ENCODE measurements at regions not wholly inside any gene's neighbourhood (a gene's known extent, or its start where the extent isn't known, plus 50 kb on each side); places are given as distances from the start of the nearest gene placed in this dataset.

GRCh38 chr17:77501751-77502625 is 361.2 kb downstream of the SEC14L1 start:
- DNase-seq (ENCODE audit: low read depth, low spot score) = no peak

- DNase-seq (ENCODE audit: low read depth, low spot score) = no peak
Measured at GRCh38 chr17:77502626-77503292, 362.0 kb downstream of the SEC14L1 start.

GRCh38 chr17:77503293-77503655 is 362.5 kb downstream of the SEC14L1 start:
- no peak for DNase-seq (ENCODE audit: low read depth, low spot score)

- no peak for DNase-seq (ENCODE audit: low read depth, low spot score)
Measured at GRCh38 chr17:77503916-77504651, 363.3 kb downstream of the SEC14L1 start.

GRCh38 chr17:77504652-77505155 is 363.9 kb downstream of the SEC14L1 start:
- no peak for DNase-seq (ENCODE audit: low read depth, low spot score)

- DNase-seq (ENCODE audit: low read depth, low spot score) = no peak
Measured at GRCh38 chr17:77505181-77505639, 364.4 kb downstream of the SEC14L1 start.

GRCh38 chr17:77506371-77506991 is 365.7 kb downstream of the SEC14L1 start:
- no peak for DNase-seq (ENCODE audit: low read depth, low spot score)

GRCh38 chr17:77507111-77507885 is 366.5 kb downstream of the SEC14L1 start:
- no peak for DNase-seq (ENCODE audit: low read depth, low spot score)

- DNase-seq (ENCODE audit: low read depth, low spot score) = no peak
Measured at GRCh38 chr17:77508047-77508715, 367.4 kb downstream of the SEC14L1 start.

- no peak for DNase-seq (ENCODE audit: low read depth, low spot score)
Measured at GRCh38 chr17:77509089-77509488, 368.3 kb downstream of the SEC14L1 start.

GRCh38 chr17:77509599-77509998 is 368.8 kb downstream of the SEC14L1 start:
- no peak for DNase-seq (ENCODE audit: low read depth, low spot score)

GRCh38 chr17:77510133-77510796 is 369.5 kb downstream of the SEC14L1 start:
- no peak for DNase-seq (ENCODE audit: low read depth, low spot score)

GRCh38 chr17:77511514-77512061 is 370.8 kb downstream of the SEC14L1 start:
- no peak for DNase-seq (ENCODE audit: low read depth, low spot score)

- DNase-seq (ENCODE audit: low read depth, low spot score) = no peak
Measured at GRCh38 chr17:77512062-77512946, 371.5 kb downstream of the SEC14L1 start.

GRCh38 chr17:77513045-77513444 is 372.3 kb downstream of the SEC14L1 start:
- no peak for DNase-seq (ENCODE audit: low read depth, low spot score)

GRCh38 chr17:77515227-77515626 is 374.5 kb downstream of the SEC14L1 start:
- DNase-seq (ENCODE audit: low read depth, low spot score) = no peak

- DNase-seq (ENCODE audit: low read depth, low spot score) = no peak
Measured at GRCh38 chr17:77516902-77517301, 376.1 kb downstream of the SEC14L1 start.

GRCh38 chr17:77521076-77521475 is 380.3 kb downstream of the SEC14L1 start:
- DNase-seq (ENCODE audit: low read depth, low spot score) = no peak
